Osteocyte (in vitro differentiated cells): ENCODE measurements at regions not wholly inside any gene's neighbourhood (a gene's known extent, or its start where the extent isn't known, plus 50 kb on each side); places are given as distances from the start of the nearest gene placed in this dataset.
A peak's percentile ranks its signal among the peaks of the same experiment; 100 is the strongest.

ENCODE experiments used
- DNase-seq: peaks from one replicate; pipeline ENCODE4 v3.0.0; 2021; ENCODE audit warnings: mixed read lengths; ENCODE audit not compliant: unreplicated experiment; ENCODE audit errors: extremely low spot score
- H3K27ac Mint-ChIP-seq: one replicate; pipeline ENCODE4 v1.8.0; 2021; ENCODE audit warnings: mild to moderate bottlenecking, mixed read lengths; ENCODE audit not compliant: unreplicated experiment
- H3K27me3 Mint-ChIP-seq: one replicate; pipeline ENCODE4 v1.8.0; 2021; ENCODE audit warnings: mixed read lengths; ENCODE audit not compliant: unreplicated experiment
- H3K36me3 Mint-ChIP-seq: one replicate; pipeline ENCODE4 v1.8.0; 2021; ENCODE audit warnings: mixed read lengths; ENCODE audit not compliant: unreplicated experiment
- H3K4me1 Mint-ChIP-seq: one replicate; pipeline ENCODE4 v1.8.0; 2021; ENCODE audit warnings: mixed read lengths; ENCODE audit not compliant: unreplicated experiment
- H3K4me3 Mint-ChIP-seq: one replicate; pipeline ENCODE4 v1.8.0; 2021; ENCODE audit warnings: mild to moderate bottlenecking, moderate library complexity, mixed read lengths; ENCODE audit not compliant: unreplicated experiment
- H3K9me3 Mint-ChIP-seq: one replicate; pipeline ENCODE4 v1.8.0; 2021; ENCODE audit warnings: mixed read lengths; ENCODE audit not compliant: unreplicated experiment
- CTCF ChIP-seq: fragments of 200-600 bp; sonication (generic); IDR thresholded peaks from 2 replicates; pipeline ENCODE4 v1.5.0; 2021; ENCODE audit warnings: antibody characterized with exemption, mild to moderate bottlenecking, moderate library complexity

GRCh38 chr6:68468244-68468884, 166.7 kb upstream of the ADGRB3 start:
- Mint-ChIP-seq H3K36me3 (no peaks in the 10 kb centered on the region), H3K4me3 (no peak overlapping the region), H3K27me3 (no peaks in the 10 kb centered on the region), H3K9me3 (no peaks in the 10 kb centered on the region), H3K27ac (no peak overlapping the region), H3K4me1 (peaks cover 16% of the 10 kb centered on the region)
- peak; percentile 40 for TF ChIP-seq CTCF
- no peak for DNase-seq

- Mint-ChIP-seq H3K27ac (no peak overlapping the region), H3K27me3 (no peaks in the 10 kb centered on the region), H3K4me3 (no peak overlapping the region), H3K9me3 (peaks cover 33% of the 10 kb centered on the region), H3K4me1 (no peaks in the 10 kb centered on the region), H3K36me3 (no peaks in the 10 kb centered on the region)
- DNase-seq, result no peak
- TF ChIP-seq CTCF, result no peak
These were observed 176.6 kb upstream of the ADGRB3 start for GRCh38 chr6:68458447-68458846.

GRCh38 chr6:68447112-68447511, 188.0 kb upstream of the ADGRB3 start:
- no peak for DNase-seq
- H3K9me3 Mint-ChIP-seq, result peaks cover 6% of the 10 kb centered on the region
- no peak overlapping the region for H3K4me3 Mint-ChIP-seq
- no peak for TF ChIP-seq CTCF
- H3K36me3 Mint-ChIP-seq, result no peaks in the 10 kb centered on the region
- H3K27ac Mint-ChIP-seq, result no peak overlapping the region
- peaks cover 3% of the 10 kb centered on the region for H3K4me1 Mint-ChIP-seq
- H3K27me3 Mint-ChIP-seq, result no peaks in the 10 kb centered on the region

- peaks cover 3% of the 10 kb centered on the region for H3K4me1 Mint-ChIP-seq
- DNase-seq, result no peak
- H3K4me3 Mint-ChIP-seq, result no peak overlapping the region
- TF ChIP-seq CTCF, result no peak
- H3K9me3 Mint-ChIP-seq, result no peaks in the 10 kb centered on the region
- H3K27ac Mint-ChIP-seq, result no peak overlapping the region
- H3K36me3 Mint-ChIP-seq, result no peaks in the 10 kb centered on the region
- no peaks in the 10 kb centered on the region for H3K27me3 Mint-ChIP-seq
These were observed 189.2 kb upstream of the ADGRB3 start for GRCh38 chr6:68445926-68446325.

GRCh38 chr6:68443704-68444103, 191.4 kb upstream of the ADGRB3 start:
- Mint-ChIP-seq H3K4me1 (peaks cover 3% of the 10 kb centered on the region), H3K27me3 (peaks cover 6% of the 10 kb centered on the region), H3K27ac (no peak overlapping the region), H3K36me3 (no peaks in the 10 kb centered on the region), H3K4me3 (no peak overlapping the region), H3K9me3 (no peaks in the 10 kb centered on the region)
- DNase-seq, result no peak
- peak; percentile 16 for TF ChIP-seq CTCF
